ENCODE measurements at regions not wholly inside any gene's neighbourhood (a gene's known extent, or its start where the extent isn't known, plus 50 kb on each side); places are given as distances from the start of the nearest gene placed in this dataset.

DNA sequence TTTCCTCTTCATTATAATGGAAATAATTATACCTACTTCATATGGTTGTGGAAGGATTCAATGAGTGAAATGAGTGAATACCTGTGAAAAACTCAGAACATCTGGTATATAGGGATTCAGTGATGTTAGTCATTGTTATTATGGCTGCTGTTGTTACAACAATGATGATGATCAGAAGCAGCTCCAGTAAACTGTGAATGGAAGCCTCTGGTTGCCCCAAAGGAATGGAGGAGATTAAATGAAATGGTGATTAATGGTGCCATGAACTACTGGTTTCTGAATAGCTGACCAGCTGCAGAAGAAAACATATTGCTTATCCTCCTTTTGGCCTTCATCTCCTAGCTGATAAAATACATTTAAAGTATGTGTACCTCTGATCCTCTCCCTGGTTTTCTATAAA lies 372.0 kb downstream of the ARHGEF28 start:
- Mint-ChIP-seq H3K36me3 (peaks cover 4% of the 10 kb centered on the region), H3K4me3 (no peak overlapping the region), H3K4me1 (ENCODE audit: unreplicated experiment) (peaks cover 23% of the 10 kb centered on the region), H3K27me3 (no peaks in the 10 kb centered on the region), H3K27ac (no peak overlapping the region), H3K9me3 (peaks cover 5% of the 10 kb centered on the region)
- no peak for TF ChIP-seq CTCF (conservative IDR thresholded peaks at IDR 0.05)
- no peak for DNase-seq (ENCODE audit: extremely low spot score, unreplicated experiment)

DNA sequence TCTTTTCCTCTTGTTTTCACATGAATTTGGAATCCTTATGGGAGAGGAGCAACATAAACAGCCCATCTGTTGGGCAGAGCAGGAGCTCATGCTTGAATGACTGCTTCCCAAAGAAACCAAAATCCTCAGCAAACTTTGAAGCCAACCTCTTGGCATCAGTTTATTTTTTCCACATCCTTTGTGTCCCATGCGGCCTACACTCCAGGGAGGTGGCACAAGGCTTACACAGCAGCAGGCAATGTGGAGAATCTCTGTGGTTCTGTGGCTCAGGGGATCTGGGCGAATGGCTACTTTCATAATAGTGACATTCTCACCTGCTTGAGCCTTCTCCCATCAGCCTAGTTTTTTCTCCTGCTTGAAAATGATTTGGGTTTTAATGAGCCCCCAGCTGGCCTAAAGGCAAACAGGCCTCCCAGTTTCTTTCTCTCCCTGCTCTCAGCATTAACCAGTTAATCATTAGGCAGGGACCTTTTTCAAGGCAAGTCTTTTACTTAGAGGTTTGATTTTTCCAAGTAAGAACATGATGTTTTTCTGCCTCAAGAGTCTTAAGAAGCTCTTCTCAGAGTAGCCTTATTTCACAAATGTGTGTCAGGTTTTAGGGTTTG lies 370.3 kb downstream of the ARHGEF28 start:
- Mint-ChIP-seq H3K4me1 (ENCODE audit: unreplicated experiment) (peaks cover 23% of the 10 kb centered on the region), H3K27me3 (no peaks in the 10 kb centered on the region), H3K27ac (no peak overlapping the region), H3K36me3 (peaks cover 4% of the 10 kb centered on the region), H3K4me3 (no peak overlapping the region), H3K9me3 (peaks cover 5% of the 10 kb centered on the region)
- DNase-seq (ENCODE audit: extremely low spot score, unreplicated experiment): no peak
- no peak for TF ChIP-seq CTCF (conservative IDR thresholded peaks at IDR 0.05)

GRCh38 chr5:73994963-73995362 lies 369.0 kb downstream of the ARHGEF28 start:
- Mint-ChIP-seq H3K4me1 (ENCODE audit: unreplicated experiment) (peaks cover 34% of the 10 kb centered on the region), H3K9me3 (peaks cover 5% of the 10 kb centered on the region), H3K4me3 (no peak overlapping the region), H3K27ac (no peak overlapping the region), H3K36me3 (peaks cover 4% of the 10 kb centered on the region), H3K27me3 (no peaks in the 10 kb centered on the region)
- peak; percentile 46 for TF ChIP-seq CTCF (conservative IDR thresholded peaks at IDR 0.05)
- DNase-seq (ENCODE audit: extremely low spot score, unreplicated experiment): no peak

All from type B pancreatic cell (in vitro differentiated cells).